Thymus (tissue), 11 donors: ENCODE measurements at regions not wholly inside any gene's neighbourhood (a gene's known extent, or its start where the extent isn't known, plus 50 kb on each side); places are given as distances from the start of the nearest gene placed in this dataset.
"Not testable (repeated sequence)": the region's sequence is repeated elsewhere in the genome, so short reads cannot be mapped to it uniquely, and the experiment has no call there.

ENCODE experiments used
- DNase-seq, 9 donors: peaks; one replicate each; pipeline ENCODE4 v3.0.0-alpha.2; 2013; ENCODE audit warnings: low spot score in 9 of 9, low read depth in 6 of 9, missing footprints in 1 of 9
- H3K27ac ChIP-seq, 2 donors: one replicate each; pipeline ENCODE4 v1.5.1; 2013; ENCODE audit warnings: control low read depth in 1 of 2, low read depth in 1 of 2, low read length in 1 of 2, mild to moderate bottlenecking in 1 of 2, moderate library complexity in 1 of 2
- H3K27me3 ChIP-seq, 2 donors: one replicate each; pipeline ENCODE4 v1.5.1; 2013; ENCODE audit warnings: low read length in 1 of 2; ENCODE audit not compliant: control insufficient read depth in 2 of 2, insufficient read depth in 1 of 2
- H3K36me3 ChIP-seq, 2 donors: one replicate each; pipeline ENCODE4 v1.5.1; 2013; ENCODE audit warnings: low read length in 1 of 2, mild to moderate bottlenecking in 1 of 2, moderate library complexity in 1 of 2; ENCODE audit not compliant: control insufficient read depth in 2 of 2, insufficient read depth in 2 of 2
- H3K4me1 ChIP-seq, 2 donors: one replicate each; pipeline ENCODE4 v1.5.1; 2013; ENCODE audit warnings: low read length in 2 of 2; ENCODE audit not compliant: control insufficient read depth in 2 of 2, insufficient read depth in 2 of 2
- H3K4me3 ChIP-seq, 2 donors: one replicate each; pipeline ENCODE4 v1.5.1; 2013; ENCODE audit warnings: low read length in 2 of 2, control low read depth in 1 of 2, mild to moderate bottlenecking in 1 of 2
- H3K9me3 ChIP-seq, 2 donors: one replicate each; pipeline ENCODE4 v1.5.1; 2013; ENCODE audit warnings: low read length in 1 of 2, mild to moderate bottlenecking in 1 of 2; ENCODE audit not compliant: control insufficient read depth in 2 of 2, insufficient read depth in 1 of 2
- WGBS: extraction: QIAGEN DNeasy Blood & Tissue Kit; methylation state at CpG from one replicate; pipeline ENCODE4 v1.1.7; 2013; 5-methylcytosine and 5-hydroxymethylcytosine counted together
- donor health status: healthy.

GRCh38 chrX:115419069-115419468, 129.6 kb downstream of the LUZP4 start:
- Histone ChIP-seq H3K36me3 (no peaks in the 10 kb centered on the region), H3K4me1 (no peaks in the 10 kb centered on the region), H3K27ac (no peak overlapping the region), H3K4me3 (no peak overlapping the region), H3K27me3 (no peaks in the 10 kb centered on the region), H3K9me3 (no peaks in the 10 kb centered on the region)
- DNase-seq: no peak
- 90% methylated on average over 5 of the region's 5 CpGs for WGBS

GRCh38 chrX:115423086-115423485, 133.6 kb downstream of the LUZP4 start:
- H3K4me1 ChIP-seq: no peaks in the 10 kb centered on the region
- no peaks in the 10 kb centered on the region for H3K36me3 ChIP-seq
- H3K27ac ChIP-seq: no peak overlapping the region
- DNase-seq: no peak
- WGBS: 90% methylated on average over 3 of the region's 3 CpGs
- H3K4me3 ChIP-seq: no peak overlapping the region
- H3K9me3 ChIP-seq: no peaks in the 10 kb centered on the region
- no peaks in the 10 kb centered on the region for H3K27me3 ChIP-seq

GRCh38 chrX:115425359-115425758, 135.6 kb upstream of the PLS3 start:
- WGBS: 77% methylated on average over 6 of the region's 6 CpGs
- Histone ChIP-seq H3K36me3 (no peaks in the 10 kb centered on the region), H3K27me3 (no peaks in the 10 kb centered on the region), H3K4me3 (no peak overlapping the region), H3K9me3 (no peaks in the 10 kb centered on the region), H3K27ac (no peak overlapping the region), H3K4me1 (no peaks in the 10 kb centered on the region)
- DNase-seq: no peak

- H3K27me3 ChIP-seq: no peaks in the 10 kb centered on the region
- DNase-seq: no peak
- no peaks in the 10 kb centered on the region for H3K9me3 ChIP-seq
- no peak overlapping the region for H3K4me3 ChIP-seq
- no peaks in the 10 kb centered on the region for H3K36me3 ChIP-seq
- WGBS: 55% methylated on average over 2 of the region's 2 CpGs
- no peaks in the 10 kb centered on the region for H3K4me1 ChIP-seq
- H3K27ac ChIP-seq: no peak overlapping the region
These were observed 133.0 kb upstream of the PLS3 start for GRCh38 chrX:115427861-115428410.

GRCh38 chrX:115434834-115435233, 126.1 kb upstream of the PLS3 start:
- not testable (repeated sequence) for H3K27me3 ChIP-seq, H3K27ac ChIP-seq, H3K4me1 ChIP-seq, H3K36me3 ChIP-seq, H3K9me3 ChIP-seq, DNase-seq, H3K4me3 ChIP-seq
- over 99% methylated on average over 7 of the region's 7 CpGs for WGBS

GRCh38 chrX:115437841-115438595, 123.0 kb upstream of the PLS3 start:
- Histone ChIP-seq H3K36me3 (no peaks in the 10 kb centered on the region), H3K9me3 (no peaks in the 10 kb centered on the region), H3K4me1 (no peaks in the 10 kb centered on the region), H3K27me3 (no peaks in the 10 kb centered on the region), H3K27ac (no peak overlapping the region), H3K4me3 (no peak overlapping the region)
- WGBS: 96% methylated on average over 5 of the region's 5 CpGs
- no peak for DNase-seq

GRCh38 chrX:115448146-115448545, 112.8 kb upstream of the PLS3 start:
- Histone ChIP-seq H3K27ac (no peak overlapping the region), H3K36me3 (no peaks in the 10 kb centered on the region), H3K4me1 (no peaks in the 10 kb centered on the region), H3K27me3 (no peaks in the 10 kb centered on the region), H3K9me3 (no peaks in the 10 kb centered on the region), H3K4me3 (no peak overlapping the region)
- DNase-seq: no peak
- 96% methylated on average over 2 of the region's 2 CpGs for WGBS

GRCh38 chrX:115449742-115450141, 111.2 kb upstream of the PLS3 start:
- Histone ChIP-seq H3K36me3 (no peaks in the 10 kb centered on the region), H3K27ac (no peak overlapping the region), H3K4me1 (no peaks in the 10 kb centered on the region), H3K27me3 (no peaks in the 10 kb centered on the region), H3K4me3 (no peak overlapping the region), H3K9me3 (no peaks in the 10 kb centered on the region)
- no peak for DNase-seq
- WGBS: 67% methylated on average over 4 of the region's 4 CpGs

- H3K4me1 ChIP-seq: no peaks in the 10 kb centered on the region
- DNase-seq: no peak
- no peaks in the 10 kb centered on the region for H3K27me3 ChIP-seq
- no peak overlapping the region for H3K27ac ChIP-seq
- 86% methylated on average over 1 of the region's 1 CpG for WGBS
- H3K36me3 ChIP-seq: no peaks in the 10 kb centered on the region
- no peak overlapping the region for H3K4me3 ChIP-seq
- no peaks in the 10 kb centered on the region for H3K9me3 ChIP-seq
These were observed 108.7 kb upstream of the PLS3 start for GRCh38 chrX:115452251-115452650.
